ENCODE measurements at regions not wholly inside any gene's neighbourhood (a gene's known extent, or its start where the extent isn't known, plus 50 kb on each side); places are given as distances from the start of the nearest gene placed in this dataset.

DNA sequence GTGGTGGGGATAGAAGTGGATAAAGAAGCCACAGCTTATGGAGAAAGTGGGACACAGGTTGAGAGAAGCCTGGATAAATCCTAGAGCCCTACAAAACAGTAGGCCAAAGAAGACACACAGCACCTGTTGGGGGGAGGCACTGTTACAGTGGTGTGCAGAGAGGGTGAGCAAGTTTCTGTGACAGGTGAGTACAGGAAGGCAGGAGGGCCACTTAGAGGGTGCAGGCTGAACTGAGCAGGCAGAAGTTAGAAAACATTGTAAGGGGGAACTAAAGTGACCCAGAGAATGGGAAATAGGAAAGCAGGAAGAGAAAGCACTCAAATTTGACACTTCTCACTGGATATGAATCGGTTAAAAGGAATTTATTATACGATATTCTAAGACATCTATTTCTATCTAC is 146.1 kb upstream of the TMCO5A start:
- H3K4me1 Mint-ChIP-seq (ENCODE audit: low read depth, unreplicated experiment) = no peaks in the 10 kb centered on the region
- no peak overlapping the region for H3K27ac Mint-ChIP-seq (ENCODE audit: unreplicated experiment)
- no peaks in the 10 kb centered on the region for H3K9me3 Mint-ChIP-seq (ENCODE audit: unreplicated experiment)
- no peaks in the 10 kb centered on the region for H3K27me3 Mint-ChIP-seq (ENCODE audit: unreplicated experiment)
- H3K4me3 Mint-ChIP-seq (ENCODE audit: unreplicated experiment) = no peak overlapping the region
- no peaks in the 10 kb centered on the region for H3K36me3 Mint-ChIP-seq (ENCODE audit: unreplicated experiment)
- no peak for DNase-seq
- TF ChIP-seq, protein P1, sequence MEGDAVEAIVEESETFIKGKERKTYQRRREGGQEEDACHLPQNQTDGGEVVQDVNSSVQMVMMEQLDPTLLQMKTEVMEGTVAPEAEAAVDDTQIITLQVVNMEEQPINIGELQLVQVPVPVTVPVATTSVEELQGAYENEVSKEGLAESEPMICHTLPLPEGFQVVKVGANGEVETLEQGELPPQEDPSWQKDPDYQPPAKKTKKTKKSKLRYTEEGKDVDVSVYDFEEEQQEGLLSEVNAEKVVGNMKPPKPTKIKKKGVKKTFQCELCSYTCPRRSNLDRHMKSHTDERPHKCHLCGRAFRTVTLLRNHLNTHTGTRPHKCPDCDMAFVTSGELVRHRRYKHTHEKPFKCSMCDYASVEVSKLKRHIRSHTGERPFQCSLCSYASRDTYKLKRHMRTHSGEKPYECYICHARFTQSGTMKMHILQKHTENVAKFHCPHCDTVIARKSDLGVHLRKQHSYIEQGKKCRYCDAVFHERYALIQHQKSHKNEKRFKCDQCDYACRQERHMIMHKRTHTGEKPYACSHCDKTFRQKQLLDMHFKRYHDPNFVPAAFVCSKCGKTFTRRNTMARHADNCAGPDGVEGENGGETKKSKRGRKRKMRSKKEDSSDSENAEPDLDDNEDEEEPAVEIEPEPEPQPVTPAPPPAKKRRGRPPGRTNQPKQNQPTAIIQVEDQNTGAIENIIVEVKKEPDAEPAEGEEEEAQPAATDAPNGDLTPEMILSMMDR (IDR thresholded peaks at IDR 0.05; ENCODE audit: partially characterized antibody, unreplicated experiment) = no peak

DNA sequence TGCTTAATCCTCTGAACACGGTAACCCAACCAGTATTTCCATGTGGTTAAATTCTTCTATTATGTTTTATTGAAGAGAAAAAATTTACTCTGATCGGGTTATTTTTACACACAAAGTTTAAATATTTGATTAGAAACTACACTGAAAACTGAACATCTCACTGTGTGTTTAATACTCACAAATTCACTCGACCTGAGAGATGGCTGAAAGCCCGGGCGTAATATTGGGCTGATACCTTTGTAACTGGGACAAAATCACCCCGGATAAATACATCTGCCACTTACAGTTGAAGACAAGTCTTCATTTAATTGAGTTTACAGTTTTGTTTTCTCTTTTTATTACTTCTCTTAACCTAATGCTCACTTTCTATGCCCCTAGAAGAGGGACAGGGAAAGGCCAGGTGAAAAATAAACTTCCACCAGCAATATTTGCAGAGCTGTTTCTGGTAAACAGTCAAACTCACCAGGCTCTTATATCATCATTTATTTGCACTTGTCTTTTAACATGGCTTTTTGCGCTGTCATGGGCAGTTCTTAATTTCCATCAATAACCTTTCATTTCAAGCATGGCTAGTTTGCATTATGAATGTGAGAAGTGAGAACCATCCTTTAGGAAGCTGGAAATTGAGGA is 145.6 kb upstream of the TMCO5A start:
- H3K36me3 Mint-ChIP-seq (ENCODE audit: unreplicated experiment) = no peaks in the 10 kb centered on the region
- TF ChIP-seq, protein P1 (IDR thresholded peaks at IDR 0.05; ENCODE audit: partially characterized antibody, unreplicated experiment) = no peak
- H3K4me3 Mint-ChIP-seq (ENCODE audit: unreplicated experiment) = no peak overlapping the region
- H3K9me3 Mint-ChIP-seq (ENCODE audit: unreplicated experiment) = no peaks in the 10 kb centered on the region
- no peak for DNase-seq
- H3K4me1 Mint-ChIP-seq (ENCODE audit: low read depth, unreplicated experiment) = no peaks in the 10 kb centered on the region
- no peak overlapping the region for H3K27ac Mint-ChIP-seq (ENCODE audit: unreplicated experiment)
- H3K27me3 Mint-ChIP-seq (ENCODE audit: unreplicated experiment) = no peaks in the 10 kb centered on the region

DNA sequence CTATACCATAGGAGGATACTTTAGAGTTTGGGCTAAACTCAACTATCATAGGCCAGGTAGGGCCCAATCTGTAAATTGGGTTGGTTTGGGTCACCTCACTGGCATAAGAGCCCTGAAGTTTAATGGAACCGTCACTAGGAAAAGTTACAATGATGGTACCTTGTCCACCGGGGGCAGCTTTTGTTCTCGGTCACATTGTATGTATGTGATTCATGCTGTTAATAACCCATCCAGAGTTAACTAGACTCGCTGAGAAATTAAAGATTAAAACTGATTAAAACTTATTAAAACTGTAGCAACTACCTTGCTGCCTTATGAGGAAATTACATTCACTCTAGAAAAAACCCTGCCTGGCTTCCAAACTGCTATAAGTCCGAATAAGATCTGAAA is 145.0 kb upstream of the TMCO5A start:
- no peak overlapping the region for H3K27ac Mint-ChIP-seq (ENCODE audit: unreplicated experiment)
- no peaks in the 10 kb centered on the region for H3K36me3 Mint-ChIP-seq (ENCODE audit: unreplicated experiment)
- no peak overlapping the region for H3K4me3 Mint-ChIP-seq (ENCODE audit: unreplicated experiment)
- no peak for DNase-seq
- no peaks in the 10 kb centered on the region for H3K27me3 Mint-ChIP-seq (ENCODE audit: unreplicated experiment)
- TF ChIP-seq, protein P1 (IDR thresholded peaks at IDR 0.05; ENCODE audit: partially characterized antibody, unreplicated experiment) = no peak
- no peaks in the 10 kb centered on the region for H3K4me1 Mint-ChIP-seq (ENCODE audit: low read depth, unreplicated experiment)
- H3K9me3 Mint-ChIP-seq (ENCODE audit: unreplicated experiment) = no peaks in the 10 kb centered on the region

DNA sequence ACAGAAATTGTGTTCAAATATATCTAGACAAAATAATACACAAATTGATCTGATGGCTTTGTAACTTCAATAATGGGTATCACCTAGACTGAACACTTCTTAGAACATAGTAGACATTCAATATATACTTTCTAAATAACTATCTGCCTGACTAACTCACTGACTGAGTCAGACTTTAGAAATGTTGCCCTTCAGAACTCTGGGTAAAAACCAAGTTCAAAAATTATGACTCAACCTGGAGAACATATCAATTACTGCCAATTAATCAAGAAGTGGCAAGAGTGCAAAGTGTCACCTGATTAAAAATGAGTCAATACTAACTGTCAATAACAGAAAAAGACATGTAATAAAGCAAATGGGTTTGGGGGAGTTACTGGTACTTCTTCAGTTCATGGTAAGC is 144.6 kb upstream of the TMCO5A start:
- Mint-ChIP-seq H3K9me3 (ENCODE audit: unreplicated experiment) (no peaks in the 10 kb centered on the region), H3K27me3 (ENCODE audit: unreplicated experiment) (no peaks in the 10 kb centered on the region), H3K4me3 (ENCODE audit: unreplicated experiment) (no peak overlapping the region), H3K27ac (ENCODE audit: unreplicated experiment) (no peak overlapping the region), H3K4me1 (ENCODE audit: low read depth, unreplicated experiment) (no peaks in the 10 kb centered on the region), H3K36me3 (ENCODE audit: unreplicated experiment) (no peaks in the 10 kb centered on the region)
- TF ChIP-seq, protein P1 (IDR thresholded peaks at IDR 0.05; ENCODE audit: partially characterized antibody, unreplicated experiment) = no peak
- no peak for DNase-seq

DNA sequence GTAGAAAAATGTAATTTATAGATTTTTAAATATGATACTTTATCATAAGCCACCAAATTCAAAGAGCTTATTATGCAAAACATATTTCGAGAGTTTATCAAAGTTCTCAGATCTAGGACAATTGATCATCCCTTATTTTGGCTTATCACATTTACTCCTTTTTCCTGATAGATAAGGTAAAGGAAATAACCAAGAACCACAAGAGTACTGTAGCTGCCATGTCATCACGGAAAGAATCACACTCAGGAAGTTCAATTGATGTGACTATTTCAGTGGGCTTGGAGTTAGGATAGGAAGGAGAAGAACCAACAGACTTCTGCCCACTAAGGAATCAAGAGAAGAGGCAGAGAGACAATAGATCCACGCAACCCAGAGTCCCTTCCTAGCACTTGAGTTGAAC is 142.7 kb upstream of the TMCO5A start:
- no peaks in the 10 kb centered on the region for H3K27me3 Mint-ChIP-seq (ENCODE audit: unreplicated experiment)
- TF ChIP-seq, protein P1 (IDR thresholded peaks at IDR 0.05; ENCODE audit: partially characterized antibody, unreplicated experiment) = no peak
- no peaks in the 10 kb centered on the region for H3K36me3 Mint-ChIP-seq (ENCODE audit: unreplicated experiment)
- no peaks in the 10 kb centered on the region for H3K4me1 Mint-ChIP-seq (ENCODE audit: low read depth, unreplicated experiment)
- H3K4me3 Mint-ChIP-seq (ENCODE audit: unreplicated experiment) = no peak overlapping the region
- DNase-seq = no peak
- no peak overlapping the region for H3K27ac Mint-ChIP-seq (ENCODE audit: unreplicated experiment)
- H3K9me3 Mint-ChIP-seq (ENCODE audit: unreplicated experiment) = peaks cover 1% of the 10 kb centered on the region

Data from glutamatergic neuron (in vitro differentiated cells).